ENCODE measurements at regions not wholly inside any gene's neighbourhood (a gene's known extent, or its start where the extent isn't known, plus 50 kb on each side); places are given as distances from the start of the nearest gene placed in this dataset.

DNA sequence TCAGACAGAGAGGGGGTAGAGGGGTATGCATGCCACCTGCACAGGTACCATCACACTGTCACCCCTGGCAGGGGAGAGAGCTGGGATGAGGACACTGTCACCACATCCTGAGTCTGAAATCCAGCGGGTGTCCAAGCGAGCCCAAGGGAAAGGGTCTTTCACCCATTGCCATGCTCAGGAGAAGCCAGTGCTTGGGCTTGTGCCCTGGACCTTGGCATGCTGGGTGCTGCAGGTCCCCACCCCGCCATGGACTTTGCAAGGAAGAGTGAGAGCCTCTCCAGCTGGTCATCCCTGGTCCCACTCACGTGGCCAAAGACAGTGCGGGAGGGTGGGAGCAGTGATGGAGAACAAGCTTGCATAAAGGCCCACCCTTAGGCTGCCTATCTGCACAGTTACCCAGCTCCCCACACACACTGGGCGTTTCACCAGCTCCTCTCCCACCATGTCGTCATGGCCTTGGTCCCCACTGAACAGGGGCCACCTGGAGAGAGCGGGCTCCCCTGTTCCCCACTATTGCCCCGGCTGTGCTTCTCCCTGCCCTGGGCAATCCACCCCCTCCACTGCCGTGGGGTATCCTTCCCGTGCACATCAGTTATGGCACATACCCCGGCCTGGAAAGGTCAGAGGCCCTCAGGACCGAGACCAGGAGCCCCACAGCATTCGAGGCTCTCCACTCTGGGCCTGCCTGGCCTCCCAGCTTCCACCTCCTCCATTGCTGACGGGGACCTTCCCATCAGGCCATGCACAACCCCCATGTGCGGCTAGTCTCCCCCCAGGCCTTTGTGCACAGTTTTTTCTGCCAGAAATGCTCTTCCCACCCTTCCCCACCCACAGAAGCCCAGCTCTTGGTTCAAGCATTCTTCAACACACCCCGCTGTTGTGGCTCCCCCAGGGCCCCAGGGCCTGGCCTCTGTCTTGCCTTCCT lies 58.6 kb upstream of the BCL11B start:
- Histone ChIP-seq H3K9me3 (ENCODE audit: severe bottlenecking) (no peaks in the 10 kb centered on the region), H3K36me3 (no peaks in the 10 kb centered on the region), H3K27me3 (ENCODE audit: insufficient read depth, low read depth, severe bottlenecking) (no peaks in the 10 kb centered on the region), H3K27ac (no peak overlapping the region), H3K4me3 (ENCODE audit: low read depth, low read length) (no peak overlapping the region)
- no peak for DNase-seq
- TF ChIP-seq, protein P1, sequence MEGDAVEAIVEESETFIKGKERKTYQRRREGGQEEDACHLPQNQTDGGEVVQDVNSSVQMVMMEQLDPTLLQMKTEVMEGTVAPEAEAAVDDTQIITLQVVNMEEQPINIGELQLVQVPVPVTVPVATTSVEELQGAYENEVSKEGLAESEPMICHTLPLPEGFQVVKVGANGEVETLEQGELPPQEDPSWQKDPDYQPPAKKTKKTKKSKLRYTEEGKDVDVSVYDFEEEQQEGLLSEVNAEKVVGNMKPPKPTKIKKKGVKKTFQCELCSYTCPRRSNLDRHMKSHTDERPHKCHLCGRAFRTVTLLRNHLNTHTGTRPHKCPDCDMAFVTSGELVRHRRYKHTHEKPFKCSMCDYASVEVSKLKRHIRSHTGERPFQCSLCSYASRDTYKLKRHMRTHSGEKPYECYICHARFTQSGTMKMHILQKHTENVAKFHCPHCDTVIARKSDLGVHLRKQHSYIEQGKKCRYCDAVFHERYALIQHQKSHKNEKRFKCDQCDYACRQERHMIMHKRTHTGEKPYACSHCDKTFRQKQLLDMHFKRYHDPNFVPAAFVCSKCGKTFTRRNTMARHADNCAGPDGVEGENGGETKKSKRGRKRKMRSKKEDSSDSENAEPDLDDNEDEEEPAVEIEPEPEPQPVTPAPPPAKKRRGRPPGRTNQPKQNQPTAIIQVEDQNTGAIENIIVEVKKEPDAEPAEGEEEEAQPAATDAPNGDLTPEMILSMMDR (IDR thresholded peaks at IDR 0.05; ENCODE audit: low read depth, low read length), result no peak

- Histone ChIP-seq H3K27me3 (ENCODE audit: insufficient read depth, low read depth, severe bottlenecking) (no peaks in the 10 kb centered on the region), H3K9me3 (ENCODE audit: severe bottlenecking) (no peaks in the 10 kb centered on the region), H3K36me3 (no peaks in the 10 kb centered on the region), H3K4me3 (ENCODE audit: low read depth, low read length) (no peak overlapping the region), H3K27ac (no peak overlapping the region)
- no peak for DNase-seq
- TF ChIP-seq, protein P1 (IDR thresholded peaks at IDR 0.05; ENCODE audit: low read depth, low read length), result no peak
Measured at GRCh38 chr14:99329711-99330315, 57.8 kb upstream of the BCL11B start.

DNA sequence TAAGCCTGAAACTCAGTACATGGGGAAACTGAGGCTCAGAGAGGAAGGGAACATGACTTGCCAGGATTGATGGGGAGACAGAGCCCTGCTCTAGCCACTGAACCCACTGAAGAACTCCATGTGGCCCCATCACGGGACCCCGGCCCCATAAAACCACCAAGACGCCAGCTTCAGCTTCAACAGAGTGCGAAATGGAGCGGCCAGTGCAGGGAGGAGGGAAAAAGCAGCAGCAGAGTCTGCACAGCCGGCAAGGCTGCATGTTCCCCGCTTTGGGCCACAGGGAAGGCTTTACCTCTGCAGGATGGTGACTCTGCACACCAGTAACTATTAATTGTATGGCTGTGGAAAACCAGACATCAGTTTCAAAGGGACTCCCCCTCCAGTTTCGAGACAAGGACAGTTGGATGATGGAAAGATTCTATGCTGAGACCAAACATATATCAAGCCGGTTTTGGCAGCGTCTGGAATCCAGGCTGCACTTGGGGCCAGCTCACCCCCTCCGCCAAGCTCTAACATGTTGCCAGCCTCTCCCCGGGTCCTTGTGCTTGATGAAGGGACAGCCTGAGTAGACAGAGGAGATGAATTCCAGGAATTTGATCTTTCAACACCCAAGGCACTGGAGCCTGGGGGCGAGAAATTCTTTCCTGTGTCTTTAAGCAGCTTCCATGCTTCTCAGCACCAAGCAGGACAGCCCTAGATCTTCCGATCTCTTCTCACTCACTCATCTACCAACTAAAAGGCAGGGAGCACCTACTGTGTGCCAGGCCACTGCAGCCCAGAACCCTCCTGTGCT lies 55.7 kb upstream of the BCL11B start:
- Histone ChIP-seq H3K36me3 (no peaks in the 10 kb centered on the region), H3K9me3 (ENCODE audit: severe bottlenecking) (no peaks in the 10 kb centered on the region), H3K4me3 (ENCODE audit: low read depth, low read length) (no peak overlapping the region), H3K27ac (no peak overlapping the region), H3K27me3 (ENCODE audit: insufficient read depth, low read depth, severe bottlenecking) (no peaks in the 10 kb centered on the region)
- no peak for DNase-seq
- TF ChIP-seq, protein P1 (IDR thresholded peaks at IDR 0.05; ENCODE audit: low read depth, low read length), result no peak

GRCh38 chr14:99327050-99327449 lies 55.1 kb upstream of the BCL11B start:
- TF ChIP-seq, protein P1 (IDR thresholded peaks at IDR 0.05; ENCODE audit: low read depth, low read length), result peak; percentile 45; the same call in 1 of the 2 replicates
- Histone ChIP-seq H3K9me3 (ENCODE audit: severe bottlenecking) (no peaks in the 10 kb centered on the region), H3K27ac (no peak overlapping the region), H3K4me3 (ENCODE audit: low read depth, low read length) (no peak overlapping the region), H3K36me3 (no peaks in the 10 kb centered on the region), H3K27me3 (ENCODE audit: insufficient read depth, low read depth, severe bottlenecking) (no peaks in the 10 kb centered on the region)
- DNase-seq, result no peak

GRCh38 chr14:99326041-99326710 lies 54.2 kb upstream of the BCL11B start:
- Histone ChIP-seq H3K27ac (no peak overlapping the region), H3K4me3 (ENCODE audit: low read depth, low read length) (no peak overlapping the region), H3K36me3 (no peaks in the 10 kb centered on the region), H3K27me3 (ENCODE audit: insufficient read depth, low read depth, severe bottlenecking) (no peaks in the 10 kb centered on the region), H3K9me3 (ENCODE audit: severe bottlenecking) (no peaks in the 10 kb centered on the region)
- no peak for DNase-seq
- TF ChIP-seq, protein P1 (IDR thresholded peaks at IDR 0.05; ENCODE audit: low read depth, low read length), result no peak

Data from WERI-Rb-1 (cell line).